Hematopoietic multipotent progenitor cell (in vitro differentiated cells): ENCODE measurements at regions not wholly inside any gene's neighbourhood (a gene's known extent, or its start where the extent isn't known, plus 50 kb on each side); places are given as distances from the start of the nearest gene placed in this dataset.
A peak's percentile ranks its signal among the peaks of the same experiment; 100 is the strongest.

ENCODE experiments used
- DNase-seq, 3 donors: peaks; one replicate each; pipeline ENCODE4 v3.0.0-alpha.2; 2011 to 2015; ENCODE audit warnings: low read depth in 2 of 3, low spot score in 2 of 3

GRCh38 chr9:134271338-134272301, 54.6 kb upstream of the RXRA start:
- DNase-seq = no peak

GRCh38 chr9:134272302-134273023, 53.8 kb upstream of the RXRA start:
- DNase-seq = no peak

- DNase-seq = no peak
Observed at GRCh38 chr9:134273647-134274046, 52.6 kb upstream of the RXRA start.

GRCh38 chr9:134275375-134275774, 50.9 kb upstream of the RXRA start:
- peak in 2 of 3 donors; percentile 47 to 55 for DNase-seq

GRCh38 chr9:134276453-134277245, 49.6 kb upstream of the RXRA start:
- peak in 2 of 3 donors; percentile 70 to 91 for DNase-seq
